GM19397 (cell line): ENCODE measurements at regions not wholly inside any gene's neighbourhood (a gene's known extent, or its start where the extent isn't known, plus 50 kb on each side); places are given as distances from the start of the nearest gene placed in this dataset.

ENCODE experiments used
- ATAC-seq: cut with Tn5 transposase; IDR thresholded peaks from one replicate; pipeline ENCODE4 v1.9.1; 2021; ENCODE audit warnings: mild to moderate bottlenecking, moderate library complexity; ENCODE audit not compliant: unreplicated experiment

GRCh38 chr16:6545329-6545728 is 787.3 kb upstream of the RBFOX1 start:
- no peak for ATAC-seq

- ATAC-seq, result no peak
Observed at GRCh38 chr16:6541267-6541666, 791.4 kb upstream of the RBFOX1 start.

GRCh38 chr16:6536411-6536810 is 796.2 kb upstream of the RBFOX1 start:
- no peak for ATAC-seq

DNA sequence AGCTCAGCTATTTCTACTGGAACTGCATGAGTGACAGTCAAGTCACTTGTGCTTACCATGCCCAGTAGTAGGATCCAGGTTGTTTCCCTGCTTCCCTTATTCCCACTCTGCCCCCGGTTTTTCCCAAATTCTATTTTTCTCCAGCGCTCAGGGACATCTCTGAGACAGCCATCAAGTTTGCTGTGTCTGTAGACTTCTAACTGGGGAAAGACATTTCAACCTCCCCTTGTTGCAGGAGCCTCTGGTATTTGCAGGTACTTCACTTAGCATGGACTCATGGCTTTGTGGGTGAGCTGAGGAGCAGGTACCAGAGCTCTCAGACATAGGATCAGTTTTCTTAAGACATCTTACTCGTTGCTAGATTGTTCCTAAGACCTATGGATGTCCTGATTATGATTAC is 801.6 kb upstream of the RBFOX1 start:
- ATAC-seq, result no peak

- no peak for ATAC-seq
Observed at GRCh38 chr16:6528217-6528616, 804.4 kb upstream of the RBFOX1 start.

DNA sequence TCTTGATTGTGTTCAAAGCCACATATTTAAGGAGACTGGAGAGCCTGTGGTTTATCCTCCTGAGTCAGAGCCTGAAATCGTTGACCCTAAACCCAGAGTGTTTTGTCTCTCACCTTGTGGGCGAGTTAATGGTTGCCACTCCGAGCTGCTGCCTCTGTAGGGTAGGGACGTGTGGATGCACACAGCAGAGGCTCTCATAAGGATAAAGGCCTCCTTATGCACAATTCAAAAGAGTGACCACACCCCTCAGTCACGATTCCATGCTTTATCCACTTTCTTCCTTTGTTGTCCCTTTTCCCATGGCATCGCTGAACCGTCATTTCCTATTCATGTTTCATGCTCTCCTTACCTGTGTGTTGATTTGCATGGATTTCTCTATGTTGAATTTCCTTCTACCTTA is 805.0 kb upstream of the RBFOX1 start:
- ATAC-seq, result no peak

DNA sequence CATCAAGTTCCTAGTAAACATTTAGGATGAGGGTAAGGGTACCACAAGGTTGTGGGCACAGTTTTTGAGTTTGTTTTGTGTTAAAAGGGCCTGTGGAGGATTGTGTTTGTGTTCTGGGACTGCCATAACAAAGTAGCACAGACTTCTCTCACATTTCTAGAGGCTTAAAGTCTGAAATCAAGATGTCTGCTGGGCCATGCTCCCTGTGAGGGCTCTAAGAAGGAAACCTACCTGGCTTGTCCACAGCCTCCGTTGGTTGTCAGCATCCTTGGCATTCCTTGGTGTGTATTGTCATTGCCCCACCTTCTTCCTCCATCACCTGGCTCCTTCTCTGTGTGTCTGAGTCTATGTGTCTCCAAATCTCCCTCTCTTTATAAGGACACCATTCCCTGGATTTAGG is 808.1 kb upstream of the RBFOX1 start:
- no peak for ATAC-seq

- ATAC-seq, result no peak
Observed at GRCh38 chr16:6517020-6517720, 815.5 kb upstream of the RBFOX1 start.

DNA sequence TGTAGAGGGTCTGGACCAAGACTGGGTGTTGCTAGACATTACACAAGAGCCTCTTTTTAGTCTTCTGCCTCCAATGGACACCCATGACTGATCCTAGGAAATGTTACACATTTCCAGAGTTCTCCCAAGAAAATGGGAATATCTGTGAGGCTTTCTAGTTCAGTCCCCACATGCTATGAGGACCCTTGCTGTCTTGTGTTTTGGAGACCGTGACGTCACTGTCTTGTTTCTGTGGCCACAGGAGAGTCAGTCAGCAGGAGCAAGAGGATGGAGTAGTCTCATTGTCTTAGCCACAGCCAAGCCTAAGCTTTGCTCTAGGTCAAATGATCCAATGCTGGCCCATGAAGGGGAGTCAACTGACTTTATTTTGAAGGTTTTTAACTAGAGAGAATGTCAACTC is 820.1 kb upstream of the RBFOX1 start:
- ATAC-seq, result no peak

DNA sequence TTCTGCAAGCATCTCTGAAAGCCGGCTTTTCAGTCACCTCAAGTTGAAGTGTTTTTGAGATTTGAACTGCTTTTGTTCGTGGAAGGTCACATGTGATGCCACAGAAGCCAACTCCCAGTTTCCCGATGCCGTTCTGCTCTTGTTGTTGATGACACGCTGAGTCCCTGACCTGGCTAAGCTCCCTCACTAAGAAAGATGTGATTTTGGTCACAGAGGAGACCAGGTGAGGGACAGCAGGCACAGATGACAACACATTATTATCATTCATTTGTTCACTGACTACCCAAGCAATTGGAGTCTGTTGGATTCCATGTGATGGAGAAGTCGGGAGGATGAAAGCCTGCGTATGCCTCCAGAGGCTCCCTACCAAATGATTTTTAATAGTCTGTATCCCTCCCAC is 822.4 kb upstream of the RBFOX1 start:
- no peak for ATAC-seq

DNA sequence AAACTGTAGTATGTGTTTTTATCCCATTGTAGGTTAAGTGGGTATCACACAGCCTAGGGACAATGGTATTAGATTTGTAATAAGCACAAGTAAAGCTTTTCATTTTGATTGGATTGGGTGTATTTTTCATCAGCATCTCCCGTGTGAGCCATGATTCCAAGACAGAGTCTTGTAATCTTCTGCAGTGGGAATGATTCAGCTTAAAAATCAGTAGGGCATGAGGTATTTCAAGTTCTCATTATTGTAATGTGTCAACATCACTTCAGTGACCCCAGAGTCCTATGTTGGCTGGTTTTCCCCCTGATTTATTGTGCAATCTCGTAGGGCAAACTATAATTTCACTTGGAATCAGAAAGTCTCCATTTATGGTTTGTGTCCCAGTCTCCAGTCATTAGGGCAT is 833.2 kb upstream of the RBFOX1 start:
- ATAC-seq, result no peak

DNA sequence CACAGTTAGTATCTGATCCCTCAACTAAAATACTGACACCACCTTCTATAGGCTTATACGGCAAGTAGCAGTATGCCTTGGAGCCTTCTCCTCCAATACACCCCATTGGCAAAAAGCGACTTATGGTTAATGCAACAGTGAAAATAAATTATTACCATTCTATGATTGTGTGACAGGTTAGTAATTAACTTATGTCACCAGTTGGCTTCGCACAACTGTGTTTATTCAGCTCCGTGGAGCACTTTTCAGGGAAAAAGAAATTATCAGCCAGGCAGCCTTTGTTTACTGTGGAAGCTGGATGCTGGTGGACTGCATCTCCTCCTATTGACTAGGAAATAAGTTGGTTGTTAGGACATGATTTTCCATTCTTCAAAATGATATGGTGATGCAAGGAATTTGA is 833.8 kb upstream of the RBFOX1 start:
- no peak for ATAC-seq

DNA sequence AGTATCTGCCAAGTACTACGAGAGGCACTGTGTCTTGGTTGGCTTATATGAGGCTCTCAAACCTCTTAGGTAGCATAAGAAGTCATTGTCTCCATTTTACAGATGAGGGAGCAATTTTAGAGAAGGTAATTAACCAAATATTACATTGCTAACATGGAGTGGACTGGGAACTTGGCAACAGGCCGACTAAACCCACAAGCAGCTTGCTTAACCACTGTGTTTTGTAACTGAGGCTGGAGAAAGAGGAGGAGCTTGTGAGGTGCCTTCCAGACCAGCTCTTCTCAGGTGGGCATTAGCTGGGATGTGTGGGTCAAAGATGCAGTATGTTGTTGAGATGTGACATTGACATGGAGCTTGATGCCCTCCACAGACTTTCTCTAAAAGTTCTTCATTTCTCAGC is 835.6 kb upstream of the RBFOX1 start:
- no peak for ATAC-seq

DNA sequence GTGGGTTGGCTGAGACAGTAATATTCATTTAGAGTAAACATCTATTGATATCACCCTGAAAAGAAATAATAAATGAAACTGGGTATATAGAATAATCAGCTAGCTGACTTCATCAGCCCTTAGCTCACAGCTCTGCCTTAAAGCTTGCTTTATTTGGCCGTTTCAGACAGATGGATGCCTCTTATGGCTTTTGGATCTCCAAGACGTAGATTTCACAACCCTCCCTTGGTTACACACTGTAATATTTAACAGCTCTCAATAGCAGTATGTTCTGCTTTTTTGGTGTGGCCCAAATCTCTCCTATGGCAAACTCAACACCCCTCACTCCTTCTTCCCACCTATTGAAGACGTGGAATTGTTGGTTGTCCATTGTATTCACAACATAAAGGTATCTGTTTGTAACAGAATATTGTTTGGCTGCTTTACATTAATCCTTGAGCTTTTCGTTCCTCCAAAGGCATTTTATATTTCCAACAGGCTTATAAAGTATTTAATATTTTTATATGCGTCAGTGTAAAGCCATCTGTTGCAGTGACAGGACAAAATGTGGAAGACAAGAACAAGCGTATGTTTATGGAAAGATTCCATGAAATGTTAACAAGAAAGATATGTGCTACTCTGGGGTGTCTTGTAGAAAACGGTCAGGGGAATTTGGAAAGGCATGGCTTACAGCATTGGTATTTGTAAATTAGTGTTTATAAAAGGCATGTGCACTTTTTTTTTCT is 837.0 kb upstream of the RBFOX1 start:
- no peak for ATAC-seq

DNA sequence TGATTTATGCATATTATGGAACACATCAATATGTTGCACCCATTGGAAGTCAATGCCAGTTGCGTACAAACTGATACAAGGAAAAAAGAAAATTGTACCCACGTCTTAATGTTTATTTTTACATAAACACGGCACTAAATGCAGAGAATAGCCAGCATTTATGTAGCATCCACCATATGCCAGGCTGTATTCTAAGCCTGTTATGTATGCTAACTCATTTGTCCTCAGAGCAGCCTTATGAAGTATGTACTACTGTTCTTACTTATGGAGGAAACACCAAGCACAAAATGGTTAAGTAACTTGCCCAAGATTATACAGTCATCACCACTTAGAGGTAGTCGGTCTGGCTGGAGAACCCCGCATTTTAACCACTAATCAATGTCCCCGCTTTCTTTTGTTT is 837.9 kb upstream of the RBFOX1 start:
- no peak for ATAC-seq

DNA sequence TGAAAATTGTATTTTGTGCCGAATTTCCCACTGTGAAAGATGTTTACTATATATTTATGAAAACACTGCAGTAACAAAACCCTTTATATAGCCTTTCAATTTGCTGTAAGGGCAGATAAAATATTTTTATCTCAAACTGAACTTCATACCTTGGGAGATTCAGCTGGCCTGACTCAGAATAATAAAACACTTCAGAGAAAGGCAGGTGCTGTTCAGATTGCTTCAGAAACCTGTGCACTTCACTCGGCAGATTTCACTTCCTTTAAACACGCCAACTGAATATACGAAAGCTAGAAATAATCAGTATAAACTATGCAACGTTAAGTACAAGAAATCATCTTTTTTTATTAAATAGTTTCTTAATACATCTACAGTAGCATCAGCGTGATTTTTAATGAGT is 839.1 kb upstream of the RBFOX1 start:
- no peak for ATAC-seq

GRCh38 chr16:6492742-6493141 is 839.9 kb upstream of the RBFOX1 start:
- no peak for ATAC-seq

GRCh38 chr16:6484935-6485334 is 847.7 kb upstream of the RBFOX1 start:
- ATAC-seq, result no peak

DNA sequence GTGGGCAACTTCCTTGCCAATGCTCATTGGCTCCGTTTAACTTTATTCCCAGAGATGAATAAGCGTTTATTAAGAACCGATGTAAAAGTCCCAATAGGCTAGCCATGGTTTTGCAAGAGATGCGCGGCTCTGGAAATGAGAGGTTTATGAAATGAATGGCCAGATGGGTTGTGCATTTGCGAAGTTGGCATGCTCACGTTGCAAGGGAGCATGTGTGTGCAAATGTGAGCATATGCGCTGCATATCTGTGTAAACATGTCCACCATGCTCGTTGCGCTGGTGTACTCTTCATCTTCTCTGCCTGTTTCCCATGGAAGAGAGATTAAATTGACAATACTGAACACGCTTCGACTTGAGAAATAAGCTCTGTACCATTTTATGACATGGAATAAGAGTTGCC is 848.6 kb upstream of the RBFOX1 start:
- no peak for ATAC-seq

- no peak for ATAC-seq
Observed at GRCh38 chr16:6483469-6484033, 849.1 kb upstream of the RBFOX1 start.

GRCh38 chr16:6482696-6483468 is 849.8 kb upstream of the RBFOX1 start:
- ATAC-seq, result no peak

DNA sequence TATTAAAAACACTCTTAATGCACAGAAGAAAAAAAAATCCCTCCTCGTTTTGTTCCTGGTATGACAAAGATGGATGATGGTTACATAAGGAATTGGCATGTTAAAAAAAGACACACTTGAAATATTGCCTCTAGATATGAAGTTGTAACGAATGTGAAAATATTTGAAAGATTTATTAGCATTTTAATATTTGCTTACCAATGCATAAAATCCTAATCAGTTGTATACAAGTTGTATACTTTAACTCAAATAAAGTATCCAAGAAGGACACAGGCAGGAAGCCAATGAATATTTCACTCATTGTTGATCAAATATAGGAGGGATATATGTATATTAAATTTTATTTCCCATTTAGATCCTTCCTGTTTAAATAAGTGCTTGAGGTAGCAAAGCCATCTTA is 850.8 kb upstream of the RBFOX1 start:
- ATAC-seq, result no peak
